H1 (cell line): ENCODE measurements at regions not wholly inside any gene's neighbourhood (a gene's known extent, or its start where the extent isn't known, plus 50 kb on each side); places are given as distances from the start of the nearest gene placed in this dataset.

Experiments
- CTCF ChIA-PET: fragments of 300-600 bp; sonication (Branson Sonifier 250); formaldehyde crosslinking; loops from one replicate; lab custom pipeline; 2021; ENCODE audit not compliant: partially characterized antibody; lab: Charles Lee
- POLR2A ChIA-PET: fragments of 300-600 bp; sonication (Branson Sonifier 250); formaldehyde crosslinking; loops from one replicate; lab custom pipeline; 2021; ENCODE audit warnings: inconsistent platforms; ENCODE audit not compliant: partially characterized antibody; lab: Charles Lee
- DNase-seq, 2 experiments: peaks; one replicate each; pipeline versions ENCODE4 v3.0.0 to v3.0.0-alpha.2; 2010 to 2022; ENCODE audit warnings: low spot score in 2 of 2, low read depth in 1 of 2, mixed read lengths in 1 of 2
- FAIRE-seq: peaks from 2 replicates; lab custom pipeline; 2011; peaks lifted over from hg19 to GRCh38; lab: Jason Lieb, UNC
- H2AFZ ChIP-seq: 2 replicates; pipeline ENCODE4 v1.8.1; 2012; ENCODE audit warnings: low read length, inconsistent platforms
- H2AK5ac ChIP-seq: 2 replicates; pipeline ENCODE4 v1.6.1; 2013; ENCODE audit warnings: low read depth, low read length
- H2BK120ac ChIP-seq: replicated peaks from 2 replicates; pipeline ENCODE3; 2013; ENCODE audit warnings: low read depth, low read length, inconsistent platforms
- H2BK12ac ChIP-seq: 2 replicates; pipeline ENCODE4 v1.6.1; 2013; ENCODE audit warnings: low read depth, low read length
- H2BK15ac ChIP-seq: 2 replicates; pipeline ENCODE4 v1.6.1; 2013; ENCODE audit warnings: low read length
- H2BK20ac ChIP-seq: 2 replicates; pipeline ENCODE4 v1.6.1; 2013; ENCODE audit warnings: low read length
- H2BK5ac ChIP-seq: 2 replicates; pipeline ENCODE4 v1.6.1; 2013; ENCODE audit warnings: low read depth, low read length
- H3K14ac ChIP-seq: 2 replicates; pipeline ENCODE4 v1.6.1; 2013; ENCODE audit warnings: inconsistent platforms; ENCODE audit not compliant: insufficient read length
- H3K18ac ChIP-seq: 2 replicates; pipeline ENCODE4 v1.6.1; 2013; ENCODE audit warnings: low read length; ENCODE audit errors: extremely low read depth
- H3K23ac ChIP-seq: 2 replicates; pipeline ENCODE4 v1.6.1; 2013; ENCODE audit warnings: inconsistent platforms; ENCODE audit not compliant: insufficient read length
- H3K23me2 ChIP-seq: 2 replicates; pipeline ENCODE4 v1.6.1; 2013; ENCODE audit warnings: low read depth, low read length
- H3K27ac ChIP-seq: 2 replicates; pipeline ENCODE4 v1.6.1; 2011; ENCODE audit warnings: low read depth, low read length, inconsistent platforms
- H3K27me3 ChIP-seq, 4 experiments: replicated peaks in 1 of 4; 1 replicate in 1 of 4; 2 replicates in 3 of 4; pipeline versions ENCODE4 v1.6.1 to v1.8.1; 2011 to 2013; ENCODE audit warnings: low read length in 3 of 4, mild to moderate bottlenecking in 3 of 4, inconsistent platforms in 2 of 4, mixed read lengths in 2 of 4, moderate library complexity in 1 of 4; ENCODE audit not compliant: control insufficient read depth in 3 of 4, insufficient read depth in 3 of 4; ENCODE audit errors: extremely low read depth in 1 of 4
- H3K36me3 ChIP-seq, 4 experiments: 2 replicates each; pipeline versions ENCODE4 v1.6.1 to v1.8.1; 2011 to 2013; ENCODE audit warnings: mild to moderate bottlenecking in 4 of 4, low read length in 3 of 4, moderate library complexity in 2 of 4, control low read depth in 1 of 4, inconsistent platforms in 1 of 4; ENCODE audit not compliant: insufficient read depth in 4 of 4, control insufficient read depth in 2 of 4
- H3K4ac ChIP-seq: replicated peaks from 2 replicates; pipeline ENCODE3; 2013; ENCODE audit warnings: low read length, low read depth, mixed read lengths, inconsistent platforms; ENCODE audit not compliant: insufficient read length
- H3K4me1 ChIP-seq, 4 experiments: replicated peaks in 1 of 4; 1 replicate in 1 of 4; 2 replicates in 3 of 4; pipeline versions ENCODE4 v1.6.1 to v1.8.1; 2011 to 2013; ENCODE audit warnings: low read length in 3 of 4, inconsistent platforms in 2 of 4, mixed read lengths in 1 of 4; ENCODE audit not compliant: insufficient read depth in 4 of 4, control insufficient read depth in 3 of 4
- H3K4me2 ChIP-seq, 2 experiments: 2 replicates each; pipeline versions ENCODE4 v1.6.1 to v1.8.1; 2011 to 2013; ENCODE audit warnings: low read depth in 2 of 2, low read length in 2 of 2, control low read depth in 1 of 2, inconsistent platforms in 1 of 2, mild to moderate bottlenecking in 1 of 2; ENCODE audit not compliant: insufficient read depth in 1 of 2
- H3K4me3 ChIP-seq, 4 experiments: fragments of 200-600, 300-600 bp in 1 of 4; sonication (generic), shearing (Covaris generic), sonication (Bioruptor Twin) in 1 of 4; 2 replicates each; pipeline versions ENCODE4 v1.5.1 to v1.8.1; 2011 to 2016; ENCODE audit warnings: low read length in 4 of 4, low read depth in 3 of 4, control low read depth in 2 of 4, inconsistent platforms in 2 of 4, mild to moderate bottlenecking in 2 of 4, mixed read lengths in 1 of 4, moderate library complexity in 1 of 4; ENCODE audit not compliant: insufficient read depth in 2 of 4; ENCODE audit errors: extremely low read depth in 1 of 4
- H3K56ac ChIP-seq: replicated peaks from 2 replicates; pipeline ENCODE3; 2013; ENCODE audit warnings: low read depth, mild to moderate bottlenecking, mixed read lengths, low read length, inconsistent platforms; ENCODE audit not compliant: insufficient read length
- H3K79me1 ChIP-seq: 2 replicates; pipeline ENCODE4 v1.6.1; 2013; ENCODE audit warnings: low read depth, low read length, control low read depth
- H3K79me2 ChIP-seq, 2 experiments: 2 replicates each; pipeline versions ENCODE4 v1.6.1 to v1.8.1; 2012 to 2013; ENCODE audit warnings: low read length in 2 of 2, mild to moderate bottlenecking in 2 of 2, inconsistent platforms in 1 of 2; ENCODE audit not compliant: insufficient read depth in 2 of 2, control insufficient read depth in 1 of 2
- H3K9ac ChIP-seq, 4 experiments: replicated peaks in 1 of 4; 1 replicate in 1 of 4; 2 replicates in 3 of 4; pipeline versions ENCODE4 v1.6.1 to v1.8.1; 2011 to 2013; ENCODE audit warnings: low read depth in 3 of 4, low read length in 3 of 4, control low read depth in 2 of 4, mild to moderate bottlenecking in 2 of 4, moderate library complexity in 2 of 4, inconsistent platforms in 1 of 4; ENCODE audit errors: extremely low read depth in 1 of 4
- H3K9me3 ChIP-seq, 2 experiments: 2 replicates each; pipeline versions ENCODE4 v1.6.1 to v1.8.1; 2012 to 2013; ENCODE audit warnings: mild to moderate bottlenecking in 2 of 2, moderate library complexity in 2 of 2, control low read depth in 1 of 2, inconsistent platforms in 1 of 2, low read depth in 1 of 2, low read length in 1 of 2, mixed read lengths in 1 of 2; ENCODE audit not compliant: insufficient read depth in 2 of 2
- H4K20me1 ChIP-seq, 2 experiments: replicated peaks in 1 of 2; 2 replicates each; pipeline versions ENCODE3 to v1.8.1; 2011 to 2013; ENCODE audit warnings: inconsistent platforms in 2 of 2, low read length in 2 of 2, mild to moderate bottlenecking in 1 of 2; ENCODE audit not compliant: insufficient read depth in 2 of 2, control insufficient read depth in 1 of 2
- H4K5ac ChIP-seq: 2 replicates; pipeline ENCODE4 v1.6.1; 2013; ENCODE audit warnings: low read length, low read depth, mixed read lengths, inconsistent platforms; ENCODE audit not compliant: insufficient read length
- H4K8ac ChIP-seq: 2 replicates; pipeline ENCODE4 v1.8.0; 2013; ENCODE audit warnings: mild to moderate bottlenecking, moderate library complexity, low read length, inconsistent platforms; ENCODE audit not compliant: insufficient read depth; ENCODE audit errors: extremely low read depth
- H4K91ac ChIP-seq: replicated peaks from 2 replicates; pipeline ENCODE3; 2013; ENCODE audit warnings: low read length, mixed read lengths, inconsistent platforms; ENCODE audit not compliant: insufficient read length
- WGBS, 2 experiments: shearing (Covaris generic) in 1 of 2; methylation state at CpG; one replicate each; pipeline versions ENCODE4 v1.1.6 to v1.1.7; 2013 to 2015; ENCODE audit warnings: low lambda C conversion rate in 2 of 2, mixed read lengths in 2 of 2, inconsistent platforms in 1 of 2, low coverage in 1 of 2, missing lambda C conversion rate in 1 of 2; ENCODE audit not compliant: insufficient replicate concordance in 2 of 2, insufficient coverage in 1 of 2, insufficient read length in 1 of 2; ENCODE audit errors: extremely low coverage in 1 of 2, missing lambda C conversion rate in 1 of 2; 5-methylcytosine and 5-hydroxymethylcytosine counted together

DNA sequence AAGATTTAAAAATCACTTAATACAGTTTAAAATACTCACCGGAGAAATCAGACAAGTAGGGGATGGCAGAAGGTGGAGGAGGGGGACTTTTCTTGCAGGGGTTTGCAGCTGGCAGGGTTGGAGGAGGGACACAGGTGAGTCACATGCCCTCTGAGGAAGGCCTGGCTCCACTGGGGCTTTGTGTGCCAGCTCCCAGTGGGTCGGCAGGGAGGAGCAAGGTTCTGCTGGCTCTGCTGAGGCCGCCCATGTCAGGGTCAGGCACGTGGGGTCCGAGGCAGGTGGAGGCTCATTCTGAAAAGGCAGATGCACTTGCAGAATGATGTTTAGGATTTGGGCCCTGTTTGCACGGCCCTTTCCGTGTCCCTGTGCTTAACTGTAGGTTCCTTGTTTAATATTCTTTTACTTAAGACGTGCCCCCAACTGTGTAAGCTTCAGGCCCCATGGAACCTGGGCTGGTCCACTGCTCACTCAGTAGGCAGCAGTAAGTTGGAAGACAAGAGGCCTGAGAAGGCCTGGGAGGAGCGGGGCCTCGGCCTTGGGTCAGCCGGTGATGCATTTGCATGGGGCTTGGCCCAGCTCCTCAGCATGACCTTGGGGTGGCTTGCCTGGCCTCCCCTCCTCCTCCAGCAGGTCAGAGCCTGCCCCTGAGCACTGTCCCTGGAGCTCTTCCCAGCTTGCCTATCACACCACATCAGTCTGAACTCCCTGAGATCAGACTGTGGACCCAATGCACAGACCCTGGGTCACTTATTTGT, 141.0 kb downstream of the GLI2 start:
- DNase-seq = no peak

More for the DNA sequence above, 141.0 kb downstream of the GLI2 start:
- H3K4ac ChIP-seq = no peak overlapping the region
- H2BK120ac ChIP-seq = no peak overlapping the region
- peaks cover 9 to 33% of the 10 kb centered on the region in 2 experiments for H4K20me1 ChIP-seq
- H3K9me3 ChIP-seq = no peaks in the 10 kb centered on the region
- peak overlapping the region; percentile 29; the same call in 1 of the 2 replicates for H2BK15ac ChIP-seq
- peak overlapping the region; percentile 48 for H3K18ac ChIP-seq
- no peak overlapping the region for H2BK12ac ChIP-seq
- H3K23ac ChIP-seq = no peak overlapping the region
- no peak overlapping the region for H3K14ac ChIP-seq
- no peaks in the 10 kb centered on the region for H3K27me3 ChIP-seq
- H3K56ac ChIP-seq = no peak overlapping the region
- peaks cover 0 to 9% (median 7%) of the 10 kb centered on the region in 4 experiments; a peak in 4 of 7 replicates for H3K4me1 ChIP-seq
- H4K91ac ChIP-seq = no peak overlapping the region
- ChIA-PET CTCF (interaction anchor here (1.0 to 17.5 kb wide), 10 partner anchors 8 to 169 kb away, joined by 3 to 158 read pairs (median 4); no protein-coding TSS in a partner anchor), POLR2A (interaction anchor here (1.0 kb wide), 1 partner anchor 22 kb away, joined by 3 read pairs; no protein-coding TSS in a partner anchor)
- H3K36me3 ChIP-seq = no peaks in the 10 kb centered on the region
- H3K9ac ChIP-seq = no peak overlapping the region
- H2BK20ac ChIP-seq = no peak overlapping the region
- no peak overlapping the region for H3K27ac ChIP-seq
- H2AFZ ChIP-seq = no peak overlapping the region
- FAIRE-seq = no peak
- whole genome bisulfite sequencing, 2 experiments = 82% methylated on average over 11 of the region's 11 CpGs; no CpG with 5 or more reads in 1 of the 2 experiments
- no peak overlapping the region for H2AK5ac ChIP-seq
- H3K4me2 ChIP-seq = no peak overlapping the region
- H3K23me2 ChIP-seq = no peaks in the 10 kb centered on the region; the same call in 1 of the 2 replicates
- peaks cover 9% of the 10 kb centered on the region; the same call in 1 of the 2 replicates for H3K79me1 ChIP-seq
- no peak overlapping the region for H3K4me3 ChIP-seq
- H4K8ac ChIP-seq = no peak overlapping the region; the same call in 1 of the 2 replicates
- no peak overlapping the region for H4K5ac ChIP-seq
- H2BK5ac ChIP-seq = no peak overlapping the region
- H3K79me2 ChIP-seq = peaks cover 0 to 70% of the 10 kb centered on the region in 2 experiments; a peak in 2 of 4 replicates
